Body of pancreas (tissue), 4 donors: ENCODE measurements at regions not wholly inside any gene's neighbourhood (a gene's known extent, or its start where the extent isn't known, plus 50 kb on each side); places are given as distances from the start of the nearest gene placed in this dataset.
"Not testable (repeated sequence)": the region's sequence is repeated elsewhere in the genome, so short reads cannot be mapped to it uniquely, and the experiment has no call there.

Experiments used
- ATAC-seq: fragments of 150-250 bp; one replicate; pipeline ENCODE4 v1.9.1; 2016
- DNase-seq, 4 donors: peaks; one replicate each; pipeline ENCODE4 v3.0.0-alpha.2; 2019
- H3K27ac ChIP-seq, 4 donors: fragments of 200-600 bp; sonication (generic); 1 replicate in 3 of 4; 2 replicates in 1 of 4; pipeline versions ENCODE4 v1.5.1 to v1.6.1; 2016 to 2019; ENCODE audit warnings: mild to moderate bottlenecking in 1 of 4, mixed read lengths in 1 of 4, moderate library complexity in 1 of 4
- H3K27me3 ChIP-seq, 2 donors: fragments of 200-600 bp; sonication (generic); one replicate each; pipeline ENCODE4 v1.6.0; 2016; ENCODE audit warnings: mild to moderate bottlenecking in 1 of 2
- H3K36me3 ChIP-seq, 2 donors: fragments of 200-600 bp; sonication (generic); replicated peaks in 1 of 2; 2 replicates each; pipeline ENCODE4 v1.5.1; 2016; ENCODE audit warnings: low read depth in 2 of 2; ENCODE audit not compliant: insufficient read depth in 1 of 2
- H3K4me1 ChIP-seq: fragments of 200-600 bp; sonication (generic); one replicate; pipeline ENCODE4 v1.6.0; 2016
- H3K4me3 ChIP-seq, 2 donors: fragments of 200-600 bp; sonication (generic); 1 replicate in 1 of 2; 2 replicates in 1 of 2; pipeline ENCODE4 v1.5.1; 2016 to 2019
- H3K9me3 ChIP-seq, 3 donors: fragments of 200-600 bp; sonication (generic); 1 replicate in 2 of 3; 2 replicates in 1 of 3; pipeline ENCODE4 v1.5.1; 2016
- POLR2A ChIP-seq, 3 donors: fragments of 450-650 bp; IDR thresholded peaks; one replicate each; pipeline ENCODE4 v1.6.1; 2016; ENCODE audit warnings: antibody characterized with exemption in 3 of 3, mild to moderate bottlenecking in 2 of 3
- WGBS, 2 donors: methylation state at CpG; one replicate each; pipeline ENCODE4 v1.1.5; 2017; 5-methylcytosine and 5-hydroxymethylcytosine counted together
- intact Hi-C: fragments of 100-400 bp; cut with DNase I; formaldehyde crosslinking; loops from one replicate; pipeline ENCODE4 v1.15.1; 2023
- TF ChIP-seq, protein P1 (sequence below), 7 experiments: fragments of 450-650 bp in 4 of 7; fragments of 200-600 bp in 3 of 7; sonication (generic) in 3 of 7; IDR thresholded peaks; one replicate each; pipeline ENCODE4 v1.5.1; 2016 to 2019; ENCODE audit warnings: antibody characterized with exemption in 7 of 7

GRCh38 chr6:139446138-139446715, 71.8 kb upstream of the CITED2 start:
- 93 to 100% methylated on average over 5 of the region's 5 CpGs for WGBS, 2 donors
- no peak overlapping the region for H3K27ac ChIP-seq
- TF ChIP-seq, protein P1, sequence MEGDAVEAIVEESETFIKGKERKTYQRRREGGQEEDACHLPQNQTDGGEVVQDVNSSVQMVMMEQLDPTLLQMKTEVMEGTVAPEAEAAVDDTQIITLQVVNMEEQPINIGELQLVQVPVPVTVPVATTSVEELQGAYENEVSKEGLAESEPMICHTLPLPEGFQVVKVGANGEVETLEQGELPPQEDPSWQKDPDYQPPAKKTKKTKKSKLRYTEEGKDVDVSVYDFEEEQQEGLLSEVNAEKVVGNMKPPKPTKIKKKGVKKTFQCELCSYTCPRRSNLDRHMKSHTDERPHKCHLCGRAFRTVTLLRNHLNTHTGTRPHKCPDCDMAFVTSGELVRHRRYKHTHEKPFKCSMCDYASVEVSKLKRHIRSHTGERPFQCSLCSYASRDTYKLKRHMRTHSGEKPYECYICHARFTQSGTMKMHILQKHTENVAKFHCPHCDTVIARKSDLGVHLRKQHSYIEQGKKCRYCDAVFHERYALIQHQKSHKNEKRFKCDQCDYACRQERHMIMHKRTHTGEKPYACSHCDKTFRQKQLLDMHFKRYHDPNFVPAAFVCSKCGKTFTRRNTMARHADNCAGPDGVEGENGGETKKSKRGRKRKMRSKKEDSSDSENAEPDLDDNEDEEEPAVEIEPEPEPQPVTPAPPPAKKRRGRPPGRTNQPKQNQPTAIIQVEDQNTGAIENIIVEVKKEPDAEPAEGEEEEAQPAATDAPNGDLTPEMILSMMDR (IDR thresholded peaks at IDR 0.05) = no peak
- ATAC-seq (no peak), DNase-seq (no peak)
- intact Hi-C loops = no loop called here
- no peaks in the 10 kb centered on the region for H3K36me3 ChIP-seq
- no peaks in the 10 kb centered on the region for H3K4me1 ChIP-seq
- no peak overlapping the region for H3K4me3 ChIP-seq
- no peaks in the 10 kb centered on the region for H3K27me3 ChIP-seq
- H3K9me3 ChIP-seq = no peaks in the 10 kb centered on the region

- H3K4me1 ChIP-seq, H3K9me3 ChIP-seq, ATAC-seq, H3K36me3 ChIP-seq, H3K27ac ChIP-seq, H3K4me3 ChIP-seq, intact Hi-C loops, DNase-seq, H3K27me3 ChIP-seq: not testable (repeated sequence)
- WGBS, 2 donors = 92 to 97% methylated on average over 11 of the region's 11 CpGs
These were observed 69.9 kb upstream of the CITED2 start for GRCh38 chr6:139444273-139444787.

GRCh38 chr6:139443231-139444112, 69.0 kb upstream of the CITED2 start:
- DNase-seq = no peak
- intact Hi-C loops = no loop called here
- TF ChIP-seq, protein P1 (IDR thresholded peaks at IDR 0.05) = no peak
- no peak for TF ChIP-seq POLR2A (IDR thresholded peaks at IDR 0.05)

DNA sequence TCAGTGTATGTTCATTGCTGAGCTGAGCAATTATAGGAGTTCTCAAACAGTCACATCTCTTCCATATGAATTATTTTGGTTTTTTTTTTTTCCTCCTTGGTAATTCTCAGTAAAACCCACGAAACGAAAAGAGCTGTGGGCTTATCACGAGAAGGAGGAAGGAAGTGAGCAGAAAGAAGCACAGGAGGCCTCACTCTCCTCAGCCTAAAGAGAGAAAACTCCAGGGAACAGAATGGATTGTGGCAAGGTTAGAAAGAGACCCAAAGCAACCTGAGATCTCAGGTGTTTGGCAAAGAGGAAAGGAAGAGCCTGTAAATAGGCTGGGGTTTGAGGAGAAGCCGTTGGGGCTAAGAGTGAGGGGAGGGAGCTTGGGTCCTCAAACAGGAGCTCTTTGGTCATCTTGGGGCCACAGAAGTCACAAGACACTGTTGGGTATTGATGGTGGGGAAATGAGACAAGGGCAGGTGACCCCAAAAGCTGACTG, 67.8 kb upstream of the CITED2 start:
- ATAC-seq (no peak), DNase-seq (no peak)
- intact Hi-C loops = no loop called here
- Histone ChIP-seq H3K27ac (no peak overlapping the region), H3K9me3 (no peaks in the 10 kb centered on the region), H3K4me3 (no peak overlapping the region), H3K36me3 (no peaks in the 10 kb centered on the region), H3K27me3 (no peaks in the 10 kb centered on the region), H3K4me1 (no peaks in the 10 kb centered on the region)
- TF ChIP-seq, protein P1 (IDR thresholded peaks at IDR 0.05) = no peak
- no peak for TF ChIP-seq POLR2A (IDR thresholded peaks at IDR 0.05)
- WGBS, 2 donors = 59 to 67% methylated on average over 4 of the region's 4 CpGs

More at GRCh38 chr6:139443231-139444112, 69.0 kb upstream of the CITED2 start:
- Histone ChIP-seq H3K4me1 (no peaks in the 10 kb centered on the region), H3K27ac (no peak overlapping the region), H3K9me3 (no peaks in the 10 kb centered on the region), H3K27me3 (no peaks in the 10 kb centered on the region), H3K4me3 (no peak overlapping the region), H3K36me3 (no peaks in the 10 kb centered on the region)
- ATAC-seq = no peak
- WGBS, 2 donors = 72 to 75% methylated on average over 15 of the region's 15 CpGs

DNA sequence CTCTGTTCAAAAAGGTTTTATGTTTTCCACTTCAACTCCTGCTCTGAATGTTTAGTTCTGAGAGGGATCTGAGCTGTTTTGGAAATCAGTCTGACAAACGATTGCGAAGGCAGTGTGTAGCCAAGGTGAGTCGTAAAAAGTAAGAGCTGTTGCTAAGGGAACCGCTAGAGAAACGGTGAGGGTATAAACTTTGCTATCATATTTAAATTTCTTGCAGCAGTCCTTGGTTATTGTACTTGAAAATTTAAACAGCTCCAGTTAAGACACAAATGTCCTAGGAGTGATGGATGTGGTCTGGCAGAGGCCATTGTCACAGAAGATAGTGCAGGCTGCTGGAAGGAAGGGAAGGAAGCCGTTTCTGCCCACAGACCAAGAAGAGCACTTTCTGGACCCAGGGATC, 64.9 kb upstream of the CITED2 start:
- WGBS, 2 donors = 67 to 76% methylated on average over 6 of the region's 6 CpGs
- no peak for ATAC-seq
- TF ChIP-seq POLR2A (IDR thresholded peaks at IDR 0.05) = no peak
- TF ChIP-seq, protein P1 (IDR thresholded peaks at IDR 0.05) = no peak

More for the DNA sequence above, 64.9 kb upstream of the CITED2 start:
- no peaks in the 10 kb centered on the region for H3K9me3 ChIP-seq
- intact Hi-C loops = no loop called here
- peaks cover 9% of the 10 kb centered on the region for H3K4me1 ChIP-seq
- no peaks in the 10 kb centered on the region for H3K27me3 ChIP-seq
- H3K27ac ChIP-seq = no peak overlapping the region
- no peak overlapping the region for H3K4me3 ChIP-seq
- no peak for DNase-seq
- H3K36me3 ChIP-seq = no peaks in the 10 kb centered on the region
